Testis (tissue), 2 donors: ENCODE measurements at regions not wholly inside any gene's neighbourhood (a gene's known extent, or its start where the extent isn't known, plus 50 kb on each side); places are given as distances from the start of the nearest gene placed in this dataset.

Experiments
- DNase-seq: peaks from one replicate; pipeline ENCODE4 v3.0.0-alpha.2; 2019
- H3K27ac ChIP-seq, 2 donors: fragments of 200-600 bp; sonication (generic); one replicate each; pipeline ENCODE4 v1.5.1; 2019
- H3K27me3 ChIP-seq: fragments of 200-600 bp; sonication (generic); one replicate; pipeline ENCODE4 v1.5.1; 2019
- H3K36me3 ChIP-seq: fragments of 200-600 bp; sonication (generic); one replicate; pipeline ENCODE4 v1.5.1; 2017; ENCODE audit warnings: low read depth; ENCODE audit errors: missing control alignments
- H3K4me1 ChIP-seq: fragments of 200-600 bp; sonication (generic); one replicate; pipeline ENCODE4 v1.5.1; 2019
- H3K4me3 ChIP-seq, 2 donors: fragments of 200-600 bp; sonication (generic); one replicate each; pipeline ENCODE4 v1.5.1; 2017 to 2019
- H3K9me3 ChIP-seq: fragments of 200-600 bp; sonication (generic); one replicate; pipeline ENCODE4 v1.5.1; 2017
- POLR2A ChIP-seq: fragments of 450-650 bp; IDR thresholded peaks from one replicate; pipeline ENCODE4 v1.6.1; 2017; ENCODE audit warnings: antibody characterized with exemption, mild to moderate bottlenecking, moderate library complexity
- WGBS, 2 donors: methylation state at CpG; one replicate each; pipeline ENCODE4 v1.1.5; 2018; 5-methylcytosine and 5-hydroxymethylcytosine counted together
- intact Hi-C: fragments of 100-400 bp; cut with DNase I; formaldehyde crosslinking; loops from one replicate; pipeline ENCODE4 v1.15.1; 2023; ENCODE audit warnings: low total_unique reads
- TF ChIP-seq, protein P1 (sequence below), 3 experiments: fragments of 450-650 bp in 2 of 3; fragments of 200-600 bp in 1 of 3; sonication (generic) in 1 of 3; IDR thresholded peaks; one replicate each; pipeline ENCODE4 v1.5.1; 2016 to 2019; ENCODE audit warnings: antibody characterized with exemption in 3 of 3, mild to moderate bottlenecking in 2 of 3, moderate library complexity in 1 of 3

- 82 to 89% methylated on average over 6 of the region's 6 CpGs for WGBS, 2 donors
- intact Hi-C loops: no loop called here
- H3K27ac ChIP-seq: no peak overlapping the region
- DNase-seq: no peak
- no peaks in the 10 kb centered on the region for H3K4me1 ChIP-seq
- no peaks in the 10 kb centered on the region for H3K36me3 ChIP-seq
- TF ChIP-seq, protein P1, sequence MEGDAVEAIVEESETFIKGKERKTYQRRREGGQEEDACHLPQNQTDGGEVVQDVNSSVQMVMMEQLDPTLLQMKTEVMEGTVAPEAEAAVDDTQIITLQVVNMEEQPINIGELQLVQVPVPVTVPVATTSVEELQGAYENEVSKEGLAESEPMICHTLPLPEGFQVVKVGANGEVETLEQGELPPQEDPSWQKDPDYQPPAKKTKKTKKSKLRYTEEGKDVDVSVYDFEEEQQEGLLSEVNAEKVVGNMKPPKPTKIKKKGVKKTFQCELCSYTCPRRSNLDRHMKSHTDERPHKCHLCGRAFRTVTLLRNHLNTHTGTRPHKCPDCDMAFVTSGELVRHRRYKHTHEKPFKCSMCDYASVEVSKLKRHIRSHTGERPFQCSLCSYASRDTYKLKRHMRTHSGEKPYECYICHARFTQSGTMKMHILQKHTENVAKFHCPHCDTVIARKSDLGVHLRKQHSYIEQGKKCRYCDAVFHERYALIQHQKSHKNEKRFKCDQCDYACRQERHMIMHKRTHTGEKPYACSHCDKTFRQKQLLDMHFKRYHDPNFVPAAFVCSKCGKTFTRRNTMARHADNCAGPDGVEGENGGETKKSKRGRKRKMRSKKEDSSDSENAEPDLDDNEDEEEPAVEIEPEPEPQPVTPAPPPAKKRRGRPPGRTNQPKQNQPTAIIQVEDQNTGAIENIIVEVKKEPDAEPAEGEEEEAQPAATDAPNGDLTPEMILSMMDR (IDR thresholded peaks at IDR 0.05): no peak
- TF ChIP-seq POLR2A: no peak
- H3K4me3 ChIP-seq: no peak overlapping the region
- no peaks in the 10 kb centered on the region for H3K27me3 ChIP-seq
- H3K9me3 ChIP-seq: no peaks in the 10 kb centered on the region
Measured at GRCh38 chr1:87212431-87213134, 116.1 kb upstream of the LMO4 start.

DNA sequence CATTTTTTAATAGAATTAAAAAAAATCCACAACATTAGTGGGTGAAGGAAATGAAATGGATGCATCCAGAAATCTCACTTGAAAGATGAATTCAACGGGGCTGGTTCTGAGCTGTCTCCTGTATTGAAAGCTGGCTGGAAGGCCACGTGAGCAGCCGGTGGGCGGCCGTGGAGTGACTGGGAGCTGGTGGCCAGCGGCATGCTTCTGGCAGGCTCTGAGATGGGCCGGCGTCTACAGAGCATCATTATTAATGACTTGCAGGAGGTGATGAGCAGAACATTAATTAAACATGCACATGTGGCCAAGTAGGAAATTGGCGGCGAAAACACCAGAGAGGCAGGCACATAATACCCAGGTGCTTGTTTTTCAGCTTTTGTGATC, 115.6 kb upstream of the LMO4 start:
- no peak for TF ChIP-seq POLR2A
- TF ChIP-seq, protein P1 (IDR thresholded peaks at IDR 0.05): no peak
- no peak overlapping the region for H3K4me3 ChIP-seq
- H3K36me3 ChIP-seq: no peaks in the 10 kb centered on the region
- H3K27me3 ChIP-seq: no peaks in the 10 kb centered on the region
- H3K4me1 ChIP-seq: no peaks in the 10 kb centered on the region
- intact Hi-C loops: no loop called here
- no peaks in the 10 kb centered on the region for H3K9me3 ChIP-seq
- DNase-seq: no peak
- H3K27ac ChIP-seq: no peak overlapping the region
- WGBS, 2 donors: 91 to 95% methylated on average over 10 of the region's 10 CpGs

GRCh38 chr1:87215592-87215991, 113.1 kb upstream of the LMO4 start:
- Histone ChIP-seq H3K36me3 (no peaks in the 10 kb centered on the region), H3K4me3 (no peak overlapping the region), H3K27me3 (no peaks in the 10 kb centered on the region), H3K27ac (no peak overlapping the region), H3K4me1 (no peaks in the 10 kb centered on the region), H3K9me3 (no peaks in the 10 kb centered on the region)
- intact Hi-C loops: no loop called here
- 96 to 100% methylated on average over 1 of the region's 1 CpG for WGBS, 2 donors
- DNase-seq: no peak
- no peak for TF ChIP-seq POLR2A
- TF ChIP-seq, protein P1 (IDR thresholded peaks at IDR 0.05): no peak

- no peaks in the 10 kb centered on the region for H3K27me3 ChIP-seq
- 90 to 91% methylated on average over 2 of the region's 2 CpGs for WGBS, 2 donors
- DNase-seq: no peak
- no peaks in the 10 kb centered on the region for H3K36me3 ChIP-seq
- no peaks in the 10 kb centered on the region for H3K4me1 ChIP-seq
- H3K4me3 ChIP-seq: no peak overlapping the region
- no peaks in the 10 kb centered on the region for H3K9me3 ChIP-seq
- no peak for TF ChIP-seq POLR2A
- TF ChIP-seq, protein P1 (IDR thresholded peaks at IDR 0.05): no peak
- intact Hi-C loops: no loop called here
- no peak overlapping the region for H3K27ac ChIP-seq
Measured at GRCh38 chr1:87218618-87219017, 110.1 kb upstream of the LMO4 start.

- no peaks in the 10 kb centered on the region for H3K27me3 ChIP-seq
- no peaks in the 10 kb centered on the region for H3K4me1 ChIP-seq
- WGBS, 2 donors: 88 to 100% methylated on average over 1 of the region's 1 CpG
- H3K4me3 ChIP-seq: no peak overlapping the region
- intact Hi-C loops: no loop called here
- H3K9me3 ChIP-seq: no peaks in the 10 kb centered on the region
- no peak overlapping the region for H3K27ac ChIP-seq
- no peak for DNase-seq
- TF ChIP-seq, protein P1 (IDR thresholded peaks at IDR 0.05): no peak
- TF ChIP-seq POLR2A: no peak
- H3K36me3 ChIP-seq: no peaks in the 10 kb centered on the region
Measured at GRCh38 chr1:87219141-87219540, 109.5 kb upstream of the LMO4 start.
